Activated naive CD8-positive, alpha-beta T cell treated with anti-CD3 and anti-CD28 coated beads, Interleukin-2, amount 50 U/mL, for 24 hours (primary cell): ENCODE measurements at regions not wholly inside any gene's neighbourhood (a gene's known extent, or its start where the extent isn't known, plus 50 kb on each side); places are given as distances from the start of the nearest gene placed in this dataset.
"Not testable (repeated sequence)": the region's sequence is repeated elsewhere in the genome, so short reads cannot be mapped to it uniquely, and the experiment has no call there.

ENCODE experiments used
- ATAC-seq: fragments of 150-1000 bp; cut with Tn5 transposase; one replicate; pipeline ENCODE4 v1.10.0; 2021
- DNase-seq: peaks from one replicate; pipeline ENCODE4 v3.0.0; 2021
- H3K27ac Mint-ChIP-seq: one replicate; pipeline ENCODE4 v1.8.0; 2021; ENCODE audit warnings: mild to moderate bottlenecking, mixed read lengths
- H3K27me3 Mint-ChIP-seq: one replicate; pipeline ENCODE4 v1.8.0; 2021; ENCODE audit warnings: mixed read lengths
- H3K36me3 Mint-ChIP-seq: one replicate; pipeline ENCODE4 v1.8.0; 2021; ENCODE audit warnings: low read depth, mixed read lengths
- H3K4me1 Mint-ChIP-seq: one replicate; pipeline ENCODE4 v1.8.0; 2021; ENCODE audit warnings: mixed read lengths
- H3K4me3 Mint-ChIP-seq: one replicate; pipeline ENCODE4 v1.8.0; 2021; ENCODE audit warnings: mild to moderate bottlenecking, moderate library complexity, mixed read lengths
- H3K9me3 Mint-ChIP-seq: one replicate; pipeline ENCODE4 v1.8.0; 2021; ENCODE audit warnings: mixed read lengths

DNA sequence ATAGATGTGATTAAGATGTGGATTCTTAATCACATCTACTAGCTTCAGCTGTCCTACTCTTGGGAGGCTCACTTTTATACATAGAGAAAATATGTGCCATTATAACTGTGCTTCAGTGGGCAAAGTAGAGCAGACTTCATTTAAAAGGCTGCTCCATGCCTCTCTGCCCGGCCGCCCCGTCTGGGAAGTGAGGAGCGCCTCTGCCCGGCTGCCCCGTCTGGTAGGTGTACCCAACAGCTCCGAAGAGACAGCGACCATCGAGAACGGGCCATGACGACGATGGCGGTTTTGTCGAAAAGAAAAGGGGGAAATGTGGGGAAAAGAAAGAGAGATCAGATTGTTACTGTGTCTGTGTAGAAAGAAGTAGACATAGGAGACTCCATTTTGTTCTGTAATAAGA is 126.4 kb downstream of the TMX1 start:
- not testable (repeated sequence) for H3K4me1 Mint-ChIP-seq, H3K27me3 Mint-ChIP-seq, H3K9me3 Mint-ChIP-seq, H3K4me3 Mint-ChIP-seq, ATAC-seq, H3K36me3 Mint-ChIP-seq, H3K27ac Mint-ChIP-seq, DNase-seq

DNA sequence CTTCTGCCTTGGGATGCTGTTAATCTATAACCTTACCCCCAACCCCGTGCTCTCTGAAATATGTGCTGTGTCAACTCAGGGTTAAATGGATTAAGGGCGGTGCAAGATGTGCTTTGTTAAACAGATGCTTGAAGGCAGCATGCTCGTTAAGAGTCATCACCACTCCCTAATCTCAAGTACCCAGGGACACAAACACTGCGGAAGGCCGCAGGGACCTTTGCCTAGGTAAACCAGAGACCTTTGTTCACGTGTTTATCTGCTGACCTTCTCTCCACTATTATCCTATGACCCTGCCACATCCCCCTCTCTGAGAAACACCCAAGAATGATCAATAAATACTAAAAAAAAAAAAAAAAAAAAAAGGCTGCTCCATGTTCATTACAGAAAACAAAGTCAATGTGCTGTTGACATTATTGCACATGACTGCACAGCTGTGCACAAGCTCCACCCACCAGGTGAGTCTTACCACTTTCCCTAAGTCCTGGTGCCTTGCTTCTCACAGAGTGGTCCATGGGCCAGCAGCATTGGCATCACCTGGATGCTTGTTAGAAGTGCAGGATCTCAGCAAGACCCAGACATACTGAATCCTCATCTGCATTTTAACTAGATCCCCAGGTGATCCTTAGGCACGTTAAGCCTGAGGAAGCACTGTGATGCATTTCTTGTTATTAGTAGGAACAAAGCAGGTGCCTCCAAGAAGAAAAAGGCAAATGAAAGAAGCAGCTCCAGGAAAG is 127.0 kb downstream of the TMX1 start:
- not testable (repeated sequence) for H3K36me3 Mint-ChIP-seq

DNA sequence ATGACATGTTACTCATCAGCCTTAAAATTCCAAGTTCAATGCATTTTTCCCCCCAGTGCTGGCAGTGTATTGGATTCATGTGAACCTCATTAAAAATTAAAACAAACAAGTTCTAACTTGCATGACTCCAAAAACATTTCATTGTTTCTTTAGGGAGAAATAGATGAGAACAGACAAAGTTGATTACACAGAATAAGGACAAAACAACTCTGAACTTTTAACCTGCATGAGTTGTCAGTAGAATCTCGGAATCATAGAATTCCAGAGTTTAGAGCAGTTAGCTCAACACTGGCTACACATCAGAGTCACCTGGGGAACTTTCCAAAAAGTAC is 127.5 kb downstream of the TMX1 start:
- Mint-ChIP-seq H3K36me3 (no peaks in the 10 kb centered on the region), H3K4me3 (no peak overlapping the region), H3K9me3 (no peaks in the 10 kb centered on the region), H3K27me3 (no peaks in the 10 kb centered on the region), H3K27ac (no peak overlapping the region), H3K4me1 (no peaks in the 10 kb centered on the region)
- ATAC-seq = no peak
- no peak for DNase-seq

More for the DNA sequence above, 127.0 kb downstream of the TMX1 start:
- not testable (repeated sequence) for H3K27ac Mint-ChIP-seq, H3K9me3 Mint-ChIP-seq, ATAC-seq, H3K27me3 Mint-ChIP-seq, H3K4me3 Mint-ChIP-seq, DNase-seq, H3K4me1 Mint-ChIP-seq

DNA sequence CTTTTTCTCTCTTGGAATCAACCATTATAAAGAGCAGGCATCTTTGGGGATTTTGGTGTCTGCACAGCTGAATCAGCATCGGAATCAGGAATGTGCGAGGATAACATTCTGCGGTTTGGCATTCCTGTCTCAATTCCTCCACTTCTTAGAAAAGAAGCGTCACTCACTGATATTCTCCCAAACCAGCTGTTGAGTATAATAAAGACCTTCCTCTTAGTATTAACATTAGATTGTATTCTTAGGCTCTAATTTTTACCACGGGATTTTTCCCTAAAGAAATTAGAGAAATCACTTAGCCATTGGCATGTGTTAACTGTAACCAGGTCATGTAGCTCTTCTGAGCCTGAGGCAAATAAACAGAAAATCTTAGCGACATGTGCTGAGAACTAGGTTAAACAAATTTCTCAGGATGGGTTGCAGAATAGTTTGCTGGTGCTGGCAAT is 128.7 kb downstream of the TMX1 start:
- no peaks in the 10 kb centered on the region for H3K4me1 Mint-ChIP-seq
- ATAC-seq (no peak), DNase-seq (no peak)
- no peak overlapping the region for H3K27ac Mint-ChIP-seq
- H3K36me3 Mint-ChIP-seq = no peaks in the 10 kb centered on the region
- H3K9me3 Mint-ChIP-seq = no peaks in the 10 kb centered on the region
- no peak overlapping the region for H3K4me3 Mint-ChIP-seq
- H3K27me3 Mint-ChIP-seq = no peaks in the 10 kb centered on the region

DNA sequence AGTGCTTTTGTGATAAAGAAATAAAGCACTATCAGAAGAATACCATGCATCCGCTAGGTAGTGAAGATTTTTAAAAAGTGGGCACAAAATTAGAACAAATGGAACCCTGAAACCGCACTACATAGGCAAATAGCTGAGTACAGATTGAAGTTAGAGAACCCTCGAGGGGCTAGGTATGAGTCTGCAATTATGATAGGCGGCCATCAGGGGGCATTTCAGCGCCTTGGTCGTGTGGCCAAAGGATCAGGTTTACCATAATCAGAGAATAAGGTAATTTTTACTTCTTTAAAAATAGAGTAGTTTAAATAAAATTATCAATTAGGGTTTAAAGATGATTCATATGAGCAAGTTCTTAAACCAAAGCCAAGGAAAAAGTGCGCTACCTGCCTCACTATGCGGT is 129.8 kb downstream of the TMX1 start:
- ATAC-seq (no peak), DNase-seq (peak; percentile 18)
- Mint-ChIP-seq H3K4me1 (no peaks in the 10 kb centered on the region), H3K4me3 (no peak overlapping the region), H3K27me3 (no peaks in the 10 kb centered on the region), H3K36me3 (no peaks in the 10 kb centered on the region), H3K9me3 (no peaks in the 10 kb centered on the region), H3K27ac (no peak overlapping the region)

DNA sequence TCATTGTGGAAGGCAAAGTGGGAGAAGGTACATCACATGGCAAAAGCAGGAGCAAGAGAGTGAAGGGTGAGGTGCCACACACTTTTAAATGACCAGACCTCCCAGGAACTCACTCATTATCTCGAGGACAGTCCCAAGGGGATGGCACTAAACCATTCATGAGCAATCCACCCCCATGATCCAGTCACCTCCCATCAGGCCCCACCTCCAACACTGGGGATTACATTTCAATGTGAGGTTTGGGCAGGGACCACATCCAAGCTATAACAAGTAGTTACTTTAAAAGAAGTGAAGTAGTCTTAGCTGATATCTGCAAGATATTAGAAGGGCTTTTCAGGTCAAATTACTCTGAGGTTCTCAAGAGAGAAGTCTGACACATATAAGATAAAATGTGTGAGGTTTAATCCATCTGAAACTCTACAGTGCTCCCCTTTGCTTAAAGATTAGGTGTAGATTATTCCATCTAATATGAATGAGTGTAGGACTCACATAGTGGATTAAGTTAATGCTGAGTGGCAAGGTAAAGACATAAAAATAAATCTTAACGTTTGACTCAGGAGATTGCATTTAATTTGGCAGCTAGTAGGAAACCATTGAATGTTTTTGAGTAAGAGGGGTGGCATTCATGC is 130.8 kb downstream of the TMX1 start:
- Mint-ChIP-seq H3K27me3 (no peaks in the 10 kb centered on the region), H3K27ac (no peak overlapping the region), H3K4me1 (no peaks in the 10 kb centered on the region), H3K4me3 (no peak overlapping the region), H3K9me3 (no peaks in the 10 kb centered on the region), H3K36me3 (no peaks in the 10 kb centered on the region)
- DNase-seq = no peak
- ATAC-seq = no peak

DNA sequence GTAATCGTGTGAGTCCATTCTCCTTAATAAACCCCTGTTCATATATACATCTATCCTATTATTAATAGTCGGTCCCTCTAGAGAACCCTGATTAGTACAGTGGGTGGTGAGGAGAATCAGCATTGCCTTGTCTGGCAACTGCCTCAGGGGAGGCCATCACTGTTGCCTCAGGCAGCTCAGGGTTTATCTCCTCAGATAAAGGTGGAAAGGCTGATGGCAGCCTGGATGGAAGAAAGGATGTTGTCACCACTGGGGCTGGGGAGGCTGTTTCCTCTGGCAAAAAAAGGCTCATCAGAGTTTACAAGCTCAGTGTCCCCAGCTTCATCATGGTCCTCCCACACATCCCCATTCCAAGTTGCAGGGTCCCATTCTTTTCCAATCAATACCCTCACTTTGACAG is 137.1 kb downstream of the TMX1 start:
- DNase-seq, H3K27me3 Mint-ChIP-seq, ATAC-seq, H3K27ac Mint-ChIP-seq, H3K36me3 Mint-ChIP-seq, H3K4me1 Mint-ChIP-seq, H3K9me3 Mint-ChIP-seq, H3K4me3 Mint-ChIP-seq: not testable (repeated sequence)

DNA sequence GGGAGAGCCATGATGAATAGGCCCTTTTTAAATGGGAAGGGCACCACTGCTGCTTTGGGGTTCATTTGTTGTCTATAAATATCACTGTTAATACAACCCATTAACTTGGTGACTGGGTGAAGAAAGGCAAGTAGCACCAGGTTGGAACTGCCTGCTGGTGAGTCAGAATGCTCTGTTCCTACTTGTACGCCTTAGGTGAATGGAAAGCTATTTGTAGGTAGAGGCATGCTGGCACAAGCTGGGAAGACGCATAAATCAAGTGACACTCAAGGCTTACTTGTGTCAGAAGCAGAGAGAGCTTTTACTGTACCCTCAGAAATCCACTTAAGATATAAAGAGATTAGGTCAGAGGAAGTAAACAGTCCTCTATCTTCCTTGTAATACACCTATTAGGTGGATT is 142.5 kb downstream of the TMX1 start:
- Mint-ChIP-seq H3K4me1 (no peaks in the 10 kb centered on the region), H3K27me3 (peaks cover 4% of the 10 kb centered on the region), H3K36me3 (no peaks in the 10 kb centered on the region), H3K4me3 (no peak overlapping the region), H3K9me3 (no peaks in the 10 kb centered on the region), H3K27ac (no peak overlapping the region)
- ATAC-seq = no peak
- no peak for DNase-seq

DNA sequence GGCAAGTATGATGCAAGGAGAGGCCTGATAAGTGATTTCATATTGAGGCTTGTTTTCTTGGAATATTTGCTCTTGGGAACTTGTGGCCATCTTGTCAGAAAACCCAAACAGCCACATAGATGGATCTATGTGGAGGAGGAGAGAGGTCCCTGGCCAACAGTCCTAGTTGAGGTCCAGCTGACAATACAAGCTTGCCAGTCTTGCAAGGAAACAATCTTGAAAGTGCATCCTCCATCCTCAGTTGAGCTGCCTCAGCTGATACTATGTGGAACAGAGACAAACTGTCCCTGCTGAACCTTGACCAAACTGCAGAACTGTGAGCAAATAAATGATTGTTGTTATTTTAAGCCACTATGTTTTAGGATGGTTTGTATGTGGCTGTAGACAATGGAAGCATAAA is 146.4 kb downstream of the TMX1 start:
- no peaks in the 10 kb centered on the region for H3K36me3 Mint-ChIP-seq
- H3K4me3 Mint-ChIP-seq = no peak overlapping the region
- no peaks in the 10 kb centered on the region for H3K4me1 Mint-ChIP-seq
- DNase-seq (no peak), ATAC-seq (no peak)
- H3K27ac Mint-ChIP-seq = no peak overlapping the region
- H3K27me3 Mint-ChIP-seq = peaks cover 2% of the 10 kb centered on the region
- no peaks in the 10 kb centered on the region for H3K9me3 Mint-ChIP-seq

DNA sequence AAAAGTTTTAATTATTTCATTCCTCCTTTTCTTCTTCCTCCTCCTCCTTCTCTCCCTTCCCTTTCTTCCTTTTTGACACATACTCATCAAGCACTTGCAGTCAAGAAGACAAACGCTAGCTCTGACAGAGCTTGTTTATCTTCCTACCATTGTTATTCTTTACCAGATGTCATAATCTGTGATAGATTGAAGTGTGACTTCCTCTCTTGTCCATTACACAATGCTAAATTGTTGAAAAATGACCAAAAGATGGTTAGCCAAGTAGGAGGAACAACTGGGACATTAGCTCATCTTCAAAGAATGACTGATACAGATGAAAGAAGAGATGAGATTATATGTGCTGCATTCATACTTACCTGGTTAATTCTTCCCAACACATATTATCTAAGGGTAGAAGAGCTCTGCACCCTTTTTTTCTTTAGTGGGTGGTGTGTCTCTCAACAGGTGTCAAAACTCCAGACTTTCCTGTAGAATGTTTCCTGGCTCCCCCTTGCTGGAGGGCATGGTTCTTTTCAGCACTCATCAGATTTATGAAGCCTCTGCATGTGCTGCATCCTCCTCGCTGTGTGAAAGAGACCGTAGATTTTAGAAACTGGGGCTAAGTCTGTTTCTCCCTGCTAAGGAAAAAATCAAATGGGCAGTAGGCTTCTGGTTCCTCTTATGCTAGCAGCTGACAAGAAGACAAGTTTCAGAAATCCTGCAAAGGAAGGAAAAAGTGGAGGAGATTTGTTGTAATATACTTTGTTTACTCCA is 147.1 kb downstream of the TMX1 start:
- ATAC-seq = no peak
- H3K36me3 Mint-ChIP-seq = no peaks in the 10 kb centered on the region
- H3K27me3 Mint-ChIP-seq = peaks cover 2% of the 10 kb centered on the region
- no peak for DNase-seq
- H3K4me1 Mint-ChIP-seq = no peaks in the 10 kb centered on the region
- no peak overlapping the region for H3K27ac Mint-ChIP-seq
- no peak overlapping the region for H3K4me3 Mint-ChIP-seq
- H3K9me3 Mint-ChIP-seq = no peaks in the 10 kb centered on the region

DNA sequence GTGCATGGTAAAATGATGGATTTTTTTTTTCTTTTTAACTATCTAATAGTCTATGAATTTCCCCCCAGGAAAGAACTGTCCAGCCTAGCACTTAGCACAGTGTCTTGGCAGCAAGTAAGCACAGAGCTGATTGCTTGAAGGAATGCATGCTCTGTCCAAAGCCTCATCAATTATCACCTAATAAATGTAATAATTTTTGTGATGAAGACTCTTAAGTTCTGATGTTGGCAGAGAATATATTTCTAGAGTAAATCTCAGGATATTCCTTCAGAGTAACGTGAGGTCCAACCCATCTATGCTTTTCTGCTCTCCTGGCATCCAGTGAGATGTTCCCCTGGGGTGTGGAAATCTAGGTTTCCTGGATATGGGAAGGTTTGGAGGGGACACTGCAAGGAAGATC is 152.4 kb downstream of the TMX1 start:
- no peaks in the 10 kb centered on the region for H3K36me3 Mint-ChIP-seq
- DNase-seq (no peak), ATAC-seq (no peak)
- H3K4me3 Mint-ChIP-seq = no peak overlapping the region
- H3K4me1 Mint-ChIP-seq = no peaks in the 10 kb centered on the region
- no peaks in the 10 kb centered on the region for H3K9me3 Mint-ChIP-seq
- H3K27ac Mint-ChIP-seq = no peak overlapping the region
- H3K27me3 Mint-ChIP-seq = peaks cover 4% of the 10 kb centered on the region

DNA sequence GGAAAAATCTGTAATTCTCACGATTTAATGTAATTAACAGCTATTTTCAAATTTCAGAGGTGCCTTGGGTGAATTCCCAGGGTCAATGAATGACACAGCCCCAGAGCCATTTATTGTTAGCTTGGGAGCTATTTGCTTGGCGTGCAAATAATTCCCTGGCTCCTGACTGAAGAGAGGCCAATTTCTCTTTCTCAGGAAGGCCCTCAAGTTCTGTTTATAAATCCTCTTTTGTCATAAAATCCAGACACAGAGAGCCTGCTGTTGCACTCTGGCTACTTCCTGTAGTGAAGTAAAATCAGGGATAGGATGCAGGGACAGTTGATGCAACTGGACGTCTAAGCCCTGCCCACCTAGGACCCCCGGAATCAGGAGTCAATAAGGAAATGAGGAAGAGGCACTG is 154.3 kb downstream of the TMX1 start:
- Mint-ChIP-seq H3K4me1 (no peaks in the 10 kb centered on the region), H3K27me3 (peaks cover 9% of the 10 kb centered on the region), H3K36me3 (no peaks in the 10 kb centered on the region), H3K9me3 (no peaks in the 10 kb centered on the region), H3K27ac (no peak overlapping the region), H3K4me3 (no peak overlapping the region)
- DNase-seq (no peak), ATAC-seq (no peak)

DNA sequence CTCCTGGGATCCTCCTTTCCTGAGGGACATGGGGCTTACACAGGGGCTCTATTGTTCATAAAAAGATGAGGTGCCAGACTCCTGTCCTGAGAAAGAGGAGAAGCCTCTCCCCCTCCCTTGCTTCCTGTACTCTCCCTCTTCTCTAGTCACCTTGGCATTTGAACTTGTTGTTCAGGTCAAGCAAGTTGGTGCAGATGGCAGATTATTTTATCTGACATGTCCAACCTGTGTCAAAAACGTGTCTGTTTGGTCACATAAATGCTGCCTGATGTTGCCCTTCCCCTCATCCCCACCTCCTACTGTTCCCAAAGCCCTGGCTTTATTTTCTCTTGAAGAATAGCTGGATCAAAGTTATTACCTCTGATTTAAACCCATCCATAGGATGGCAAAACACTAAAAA is 154.8 kb downstream of the TMX1 start:
- peaks cover 9% of the 10 kb centered on the region for H3K27me3 Mint-ChIP-seq
- no peak overlapping the region for H3K4me3 Mint-ChIP-seq
- no peaks in the 10 kb centered on the region for H3K36me3 Mint-ChIP-seq
- DNase-seq = no peak
- H3K4me1 Mint-ChIP-seq = no peaks in the 10 kb centered on the region
- no peak overlapping the region for H3K27ac Mint-ChIP-seq
- ATAC-seq = no peak
- no peaks in the 10 kb centered on the region for H3K9me3 Mint-ChIP-seq

DNA sequence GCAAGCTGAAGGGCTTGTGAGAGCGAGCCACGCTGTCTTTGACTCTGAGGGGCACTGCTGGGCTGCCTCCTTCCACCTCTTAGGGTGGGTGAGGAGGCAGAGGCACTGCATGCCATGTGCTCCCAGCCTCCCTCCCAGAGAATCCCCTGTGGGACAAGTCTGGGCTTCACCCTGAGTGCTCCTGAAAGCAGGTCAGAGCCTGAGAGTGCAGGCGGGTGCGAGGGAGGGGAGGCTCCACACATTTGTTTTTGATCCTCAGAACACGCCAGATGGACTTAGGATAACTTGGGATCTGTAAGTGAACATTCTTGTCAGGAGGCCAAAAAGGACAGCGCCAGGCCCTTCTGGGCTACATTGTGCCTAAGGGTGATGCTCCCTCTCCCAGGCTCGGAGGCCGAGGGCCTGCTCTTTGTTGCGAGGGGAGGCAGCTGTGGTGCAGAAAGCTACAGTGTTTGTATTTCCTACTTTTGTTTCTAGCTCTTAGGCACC is 155.4 kb downstream of the TMX1 start:
- H3K4me1 Mint-ChIP-seq = no peaks in the 10 kb centered on the region
- H3K9me3 Mint-ChIP-seq = no peaks in the 10 kb centered on the region
- no peak for DNase-seq
- H3K36me3 Mint-ChIP-seq = no peaks in the 10 kb centered on the region
- ATAC-seq = no peak
- no peak overlapping the region for H3K27ac Mint-ChIP-seq
- peaks cover 10% of the 10 kb centered on the region for H3K27me3 Mint-ChIP-seq
- H3K4me3 Mint-ChIP-seq = no peak overlapping the region

DNA sequence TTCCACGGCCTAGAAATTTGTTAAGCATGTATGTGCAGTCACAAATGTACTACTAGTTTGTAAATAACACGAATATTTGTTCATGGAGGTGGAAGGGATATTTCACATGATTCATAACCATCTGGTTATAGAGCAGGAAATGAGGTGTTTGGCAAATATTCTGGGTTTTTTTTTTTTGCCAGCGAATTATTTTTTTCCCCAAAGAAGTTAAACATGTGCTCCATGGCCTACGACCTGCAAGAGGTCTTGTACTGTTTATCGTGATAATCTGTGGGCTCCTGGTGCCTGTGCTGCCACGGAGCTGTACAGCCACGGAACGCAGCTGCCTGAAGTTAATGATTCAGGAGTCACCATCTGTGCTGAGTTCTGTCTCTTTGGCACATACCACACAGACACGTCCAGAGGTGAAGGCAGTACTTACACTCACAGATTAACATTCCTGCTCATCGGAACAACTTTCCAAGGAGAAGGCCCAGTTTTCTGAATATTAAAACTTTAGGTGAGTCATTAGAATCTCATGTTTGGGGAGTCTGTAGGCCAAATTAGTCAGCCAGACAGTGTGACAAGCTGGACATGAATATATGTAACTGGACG is 156.3 kb downstream of the TMX1 start:
- Mint-ChIP-seq H3K9me3 (no peaks in the 10 kb centered on the region), H3K27me3 (peaks cover 10% of the 10 kb centered on the region), H3K27ac (no peak overlapping the region), H3K4me3 (no peak overlapping the region), H3K36me3 (no peaks in the 10 kb centered on the region), H3K4me1 (no peaks in the 10 kb centered on the region)
- no peak for ATAC-seq
- no peak for DNase-seq
